GM19023 (cell line): ENCODE measurements at regions not wholly inside any gene's neighbourhood (a gene's known extent, or its start where the extent isn't known, plus 50 kb on each side); places are given as distances from the start of the nearest gene placed in this dataset.
"Not testable (repeated sequence)": the region's sequence is repeated elsewhere in the genome, so short reads cannot be mapped to it uniquely, and the experiment has no call there.

Experiments used
- ATAC-seq: cut with Tn5 transposase; IDR thresholded peaks from one replicate; pipeline ENCODE4 v1.9.1; 2021; ENCODE audit warnings: mild to moderate bottlenecking, moderate library complexity; ENCODE audit not compliant: unreplicated experiment

- ATAC-seq, result no peak
Measured at GRCh38 chr12:127035011-127035879, 1231.7 kb upstream of the TMEM132C start.

GRCh38 chr12:127038152-127038551, 1228.8 kb upstream of the TMEM132C start:
- ATAC-seq, result no peak

DNA sequence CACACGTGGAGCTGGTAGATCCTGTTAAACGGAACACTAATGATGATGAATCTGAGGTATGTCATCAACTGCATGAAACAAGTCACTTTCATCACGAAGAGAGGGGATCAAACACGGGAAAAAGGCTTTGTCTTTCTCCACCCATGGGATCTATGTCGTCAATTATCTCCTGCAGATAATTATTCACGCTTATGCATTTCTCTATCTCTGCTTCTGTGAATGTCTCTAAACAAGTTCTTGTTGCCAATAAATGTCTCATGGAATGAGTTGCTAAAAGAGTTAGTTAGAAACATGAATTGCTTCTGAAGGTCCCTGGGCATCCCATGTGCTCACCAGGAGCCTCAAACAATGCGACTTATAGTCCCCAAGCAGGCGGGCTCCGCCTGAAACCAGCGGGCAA, 1228.2 kb upstream of the TMEM132C start:
- ATAC-seq, result no peak

GRCh38 chr12:127041985-127042625, 1224.9 kb upstream of the TMEM132C start:
- ATAC-seq, result peak; percentile 93

DNA sequence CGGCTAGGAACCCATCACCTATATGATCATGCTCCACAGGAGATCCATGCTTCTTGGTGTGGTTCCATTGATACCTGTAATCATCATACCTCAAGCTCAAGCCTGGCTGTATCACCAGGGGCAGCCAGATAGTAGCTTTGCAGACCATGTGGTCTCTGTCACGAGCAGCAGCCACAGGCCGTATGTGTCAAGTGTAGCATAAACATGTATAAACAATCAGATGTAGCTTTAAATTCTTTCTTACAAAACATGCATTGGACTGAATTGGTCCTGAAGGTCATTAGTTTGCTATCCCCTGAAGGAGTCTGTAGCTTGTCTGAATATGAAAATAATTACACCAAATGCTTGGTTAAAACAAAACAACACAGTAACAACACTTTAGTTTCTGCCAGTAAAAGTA, 1223.2 kb upstream of the TMEM132C start:
- no peak for ATAC-seq

DNA sequence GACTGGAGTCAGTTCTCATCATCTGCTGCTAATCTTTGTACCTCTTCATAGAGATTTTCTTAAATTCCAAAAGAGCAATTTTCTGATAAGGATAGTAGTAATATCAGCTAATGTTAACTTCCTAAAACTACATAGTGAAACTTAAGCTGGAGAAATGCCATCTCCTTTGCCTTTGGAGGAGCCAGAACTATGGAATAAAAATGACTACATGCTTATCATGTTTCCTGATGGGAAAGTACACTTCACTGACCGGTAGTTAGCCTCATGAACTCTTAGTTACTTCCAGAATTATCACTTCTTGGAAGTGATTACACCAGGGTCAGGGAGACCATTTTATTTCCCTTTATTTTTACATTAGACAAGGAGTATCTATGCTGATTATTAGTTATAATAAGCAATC, 1222.1 kb upstream of the TMEM132C start:
- no peak for ATAC-seq

- no peak for ATAC-seq
Measured at GRCh38 chr12:127046467-127046866, 1220.5 kb upstream of the TMEM132C start.

- ATAC-seq, result no peak
Measured at GRCh38 chr12:127048057-127048456, 1218.9 kb upstream of the TMEM132C start.

- ATAC-seq, result not testable (repeated sequence)
Measured at GRCh38 chr12:127048525-127048924, 1218.4 kb upstream of the TMEM132C start.

DNA sequence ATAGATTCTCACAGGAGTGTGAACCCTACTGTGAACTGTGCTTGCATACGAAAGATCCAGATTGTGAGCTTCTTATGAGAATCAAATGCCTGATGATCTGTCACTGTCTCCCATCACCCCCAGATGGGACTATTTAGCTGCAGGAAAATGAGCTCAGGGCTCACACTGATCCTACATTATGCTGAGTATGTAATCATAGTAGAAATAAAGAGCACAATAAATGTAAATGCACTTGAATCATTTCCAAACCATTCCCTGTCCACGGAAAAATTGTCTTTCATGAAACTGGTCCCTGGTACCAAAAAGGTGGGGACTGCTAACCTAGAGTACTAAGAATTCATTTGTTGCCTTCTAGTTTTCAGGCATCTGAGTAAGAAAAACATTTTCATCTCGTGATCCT, 1215.8 kb upstream of the TMEM132C start:
- no peak for ATAC-seq

- ATAC-seq, result no peak
Measured at GRCh38 chr12:127052511-127053232, 1214.3 kb upstream of the TMEM132C start.

- ATAC-seq, result no peak
Measured at GRCh38 chr12:127054531-127054930, 1212.4 kb upstream of the TMEM132C start.

GRCh38 chr12:127060310-127060847, 1206.6 kb upstream of the TMEM132C start:
- no peak for ATAC-seq

GRCh38 chr12:127060933-127061332, 1206.0 kb upstream of the TMEM132C start:
- ATAC-seq, result no peak

DNA sequence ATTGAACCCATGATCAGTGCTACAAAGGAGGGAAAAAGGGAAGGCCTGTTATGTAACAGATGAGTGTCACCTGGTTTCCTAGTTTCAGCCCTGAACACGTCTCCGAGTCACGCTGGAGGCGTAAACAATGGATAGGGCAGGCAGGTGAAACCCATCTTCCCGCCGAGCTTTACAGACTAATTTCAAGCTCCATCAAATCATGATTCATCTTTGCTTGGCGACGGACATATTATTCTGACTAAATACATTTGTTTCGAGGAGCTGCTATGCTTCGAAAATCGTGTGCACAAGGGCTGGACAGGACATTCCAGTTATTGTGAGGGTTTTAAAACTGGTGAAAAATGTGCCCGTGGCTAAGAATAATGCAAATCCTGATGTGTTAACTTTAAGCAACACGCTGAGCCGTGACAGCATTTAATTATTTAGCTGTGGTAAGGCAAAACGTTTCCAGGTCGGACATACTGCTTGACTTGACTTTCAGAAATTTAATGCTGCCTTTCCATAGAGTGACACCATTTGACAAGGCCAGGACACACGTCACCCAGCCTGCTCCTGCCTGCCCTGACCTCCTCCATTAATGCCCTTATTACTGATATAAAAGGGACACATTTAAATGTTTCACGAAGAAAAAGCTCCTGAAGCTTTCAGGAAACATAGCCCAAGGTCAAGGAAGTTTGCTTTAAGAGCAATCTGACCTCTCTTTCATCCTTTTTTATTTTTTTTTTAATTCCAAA, 1203.5 kb upstream of the TMEM132C start:
- ATAC-seq, result no peak

- no peak for ATAC-seq
Measured at GRCh38 chr12:127064207-127064606, 1202.8 kb upstream of the TMEM132C start.

DNA sequence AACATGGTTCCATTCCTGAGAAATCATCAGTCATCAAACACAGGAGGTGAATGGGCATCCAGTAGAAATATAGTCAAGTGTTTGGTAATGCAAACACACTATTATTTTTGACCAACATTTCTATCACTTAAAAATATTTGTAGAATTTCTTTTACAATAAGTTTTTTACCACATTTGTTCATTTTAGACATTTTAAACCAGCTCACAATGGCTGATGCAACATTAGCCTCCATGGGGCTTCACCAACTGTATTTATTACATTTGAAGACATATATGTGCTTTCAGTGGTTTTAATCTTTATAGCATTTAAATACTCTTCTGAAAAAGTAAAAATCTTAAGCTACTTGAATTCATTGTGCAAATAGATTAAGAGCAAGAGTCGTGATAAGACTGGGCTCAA, 1201.4 kb upstream of the TMEM132C start:
- no peak for ATAC-seq

GRCh38 chr12:127070515-127071157, 1196.3 kb upstream of the TMEM132C start:
- no peak for ATAC-seq

DNA sequence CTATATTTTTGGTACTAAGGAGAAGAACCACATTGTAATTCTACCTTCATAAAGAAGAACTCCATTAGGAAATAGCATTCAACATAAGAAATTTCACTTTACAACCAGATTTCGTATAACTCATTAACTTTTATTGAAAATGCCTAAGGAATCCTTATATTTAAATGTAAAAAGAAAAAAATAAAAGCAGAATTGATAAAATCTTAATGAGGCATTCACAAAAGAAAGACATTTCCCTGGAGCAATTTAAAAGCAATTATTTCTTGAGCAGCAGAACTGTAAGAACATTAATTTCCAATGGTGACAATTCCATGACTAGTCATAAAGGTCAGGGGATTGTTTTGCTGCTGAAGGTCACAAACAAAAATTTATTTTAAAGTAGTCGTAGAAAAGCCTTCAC, 1192.8 kb upstream of the TMEM132C start:
- no peak for ATAC-seq

- no peak for ATAC-seq
Measured at GRCh38 chr12:127075981-127076380, 1191.0 kb upstream of the TMEM132C start.
